Endothelial cell of umbilical vein (primary cell): ENCODE measurements at regions not wholly inside any gene's neighbourhood (a gene's known extent, or its start where the extent isn't known, plus 50 kb on each side); places are given as distances from the start of the nearest gene placed in this dataset.
"Not testable (repeated sequence)": the region's sequence is repeated elsewhere in the genome, so short reads cannot be mapped to it uniquely, and the experiment has no call there.

Experiments used
- BruUV-seq: library from RNA; stranded (reverse); fragments of 400-500 nt; replicated peaks from 2 replicates; lab custom pipeline; 2021; lab: Mats Ljungman, UMichigan
- CTCF ChIA-PET: fragments of 300-600, 350-600 bp; sonication (Branson Sonifier 250); formaldehyde crosslinking; loops from one replicate; lab custom pipeline; 2021; ENCODE audit warnings: antibody characterized with exemption, inconsistent platforms; lab: Charles Lee
- POLR2A ChIA-PET: fragments of 300-600, 350-600 bp; sonication (Branson Sonifier 250); formaldehyde crosslinking; loops from one replicate; lab custom pipeline; 2021; ENCODE audit warnings: antibody characterized with exemption, inconsistent platforms; lab: Charles Lee
- DNase-seq: peaks from one replicate; pipeline ENCODE4 v3.0.0-alpha.2; 2011; ENCODE audit warnings: low read depth, low spot score
- FAIRE-seq: peaks from 2 replicates; lab custom pipeline; 2011; peaks lifted over from hg19 to GRCh38; lab: Jason Lieb, UNC
- H2AFZ ChIP-seq: 2 replicates; pipeline ENCODE4 v1.6.0; 2012; ENCODE audit warnings: low read depth, low read length, control low read depth, inconsistent platforms
- H3K27ac ChIP-seq: 2 replicates; pipeline ENCODE4 v1.5.1; 2011; ENCODE audit warnings: low read depth, mild to moderate bottlenecking, control low read depth, low read length, moderate library complexity; ENCODE audit not compliant: insufficient read depth
- H3K27me3 ChIP-seq, 2 experiments: 2 replicates each; pipeline versions ENCODE4 v1.6.0 to v1.6.1; 2011; ENCODE audit warnings: low read length in 2 of 2, mixed read lengths in 1 of 2; ENCODE audit not compliant: control insufficient read depth in 2 of 2, insufficient read depth in 2 of 2
- H3K36me3 ChIP-seq, 2 experiments: 2 replicates in 1 of 2; 3 replicates in 1 of 2; pipeline ENCODE4 v1.5.1; 2011; ENCODE audit warnings: low read length in 2 of 2, mild to moderate bottlenecking in 1 of 2, moderate library complexity in 1 of 2; ENCODE audit not compliant: control insufficient read depth in 2 of 2, insufficient read depth in 2 of 2; ENCODE audit errors: extremely low read depth in 1 of 2
- H3K4me1 ChIP-seq: 3 replicates; pipeline ENCODE4 v1.5.1; 2011; ENCODE audit warnings: mild to moderate bottlenecking, low read length; ENCODE audit not compliant: control insufficient read depth, insufficient read depth; ENCODE audit errors: extremely low read depth
- H3K4me2 ChIP-seq: 2 replicates; pipeline ENCODE4 v1.6.1; 2011; ENCODE audit warnings: low read length, control low read depth, mixed read lengths; ENCODE audit not compliant: insufficient read depth
- H3K4me3 ChIP-seq, 3 experiments: fragments of 200-600 bp in 1 of 3; sonication (generic), shearing (Covaris generic) in 1 of 3; replicated peaks in 1 of 3; 2 replicates each; pipeline ENCODE4 v1.5.1; 2011 to 2016; ENCODE audit warnings: control low read depth in 3 of 3, low read length in 3 of 3, mild to moderate bottlenecking in 2 of 3, inconsistent platforms in 1 of 3, low read depth in 1 of 3, moderate library complexity in 1 of 3; ENCODE audit not compliant: insufficient read depth in 1 of 3
- H3K79me2 ChIP-seq: 2 replicates; pipeline ENCODE4 v1.6.0; 2012; ENCODE audit warnings: low read length, inconsistent platforms; ENCODE audit not compliant: control insufficient read depth, insufficient read depth
- H3K9ac ChIP-seq: replicated peaks from 2 replicates; pipeline ENCODE3; 2011; ENCODE audit warnings: low read length, control low read depth; ENCODE audit not compliant: insufficient read depth; ENCODE audit errors: extremely low read depth
- H3K9me1 ChIP-seq: replicated peaks from 3 replicates; pipeline ENCODE4 v1.6.0; 2011; ENCODE audit warnings: mild to moderate bottlenecking, low read length; ENCODE audit not compliant: control insufficient read depth, insufficient read depth; ENCODE audit errors: extremely low read depth
- H3K9me3 ChIP-seq: replicated peaks from 2 replicates; pipeline ENCODE4 v1.5.1; 2012; ENCODE audit warnings: low read length, inconsistent platforms; ENCODE audit not compliant: control insufficient read depth, insufficient read depth
- H4K20me1 ChIP-seq: replicated peaks from 2 replicates; pipeline ENCODE3; 2011; ENCODE audit warnings: mild to moderate bottlenecking, low read length; ENCODE audit not compliant: control insufficient read depth, insufficient read depth; ENCODE audit errors: extremely low read depth
- EZH2 ChIP-seq: IDR thresholded peaks from 2 replicates; pipeline ENCODE4 v1.6.1; 2012; ENCODE audit warnings: borderline replicate concordance, low read depth, mild to moderate bottlenecking, moderate library complexity, low read length, inconsistent platforms; ENCODE audit not compliant: severe bottlenecking
- FOS ChIP-seq: IDR thresholded peaks from 2 replicates; pipeline ENCODE4 v1.6.1; 2011; ENCODE audit warnings: mild to moderate bottlenecking, low read length, moderate library complexity, borderline replicate concordance; ENCODE audit not compliant: insufficient read depth
- GATA2 ChIP-seq: IDR thresholded peaks from 2 replicates; pipeline ENCODE4 v1.7.0; 2011; ENCODE audit warnings: low read depth, mild to moderate bottlenecking, moderate library complexity, mixed read lengths, low read length; ENCODE audit not compliant: insufficient read length, insufficient read depth
- JUN ChIP-seq: IDR thresholded peaks from 2 replicates; pipeline ENCODE4 v1.6.1; 2011; ENCODE audit warnings: borderline replicate concordance, low read depth; ENCODE audit not compliant: insufficient read length, insufficient read depth
- MAX ChIP-seq: IDR thresholded peaks from 2 replicates; pipeline ENCODE4 v1.6.1; 2011; ENCODE audit not compliant: insufficient read depth, insufficient read length
- MYC ChIP-seq: IDR thresholded peaks from one replicate; pipeline ENCODE4 v1.6.1; 2011; ENCODE audit warnings: mild to moderate bottlenecking, low read depth, low read length
- POLR2A ChIP-seq: IDR thresholded peaks from 2 replicates; pipeline ENCODE4 v1.6.1; 2012; ENCODE audit warnings: low read depth, mild to moderate bottlenecking, control low read depth, low read length
- POLR2AphosphoS5 ChIP-seq: IDR thresholded peaks from 2 replicates; pipeline ENCODE4 v1.6.1; 2012; ENCODE audit warnings: low read depth, mild to moderate bottlenecking, control low read depth, low read length, moderate library complexity; ENCODE audit not compliant: insufficient read depth
- dilution Hi-C: fragments of 300-500 bp; cut with MboI; formaldehyde crosslinking; loops from one replicate; pipeline ENCODE4 v1.15.0; 2019; ENCODE audit warnings: low sequenced_read_pairs; ENCODE audit not compliant: extremely low pct_ligation_motif_present
- intact Hi-C: fragments of 100-400 bp; cut with micrococcal nuclease; formaldehyde crosslinking; loops from one replicate; pipeline ENCODE4 v1.10.0; 2022
- TF ChIP-seq, protein P1 (sequence below), 2 donors: IDR thresholded peaks; 1 replicate in 1 of 2; 2 replicates in 1 of 2; pipeline ENCODE4 v1.5.1; 2011; ENCODE audit warnings: low read length in 2 of 2, mild to moderate bottlenecking in 2 of 2, moderate library complexity in 2 of 2, control low read depth in 1 of 2, inconsistent platforms in 1 of 2, low read depth in 1 of 2; ENCODE audit not compliant: insufficient read depth in 1 of 2; ENCODE audit errors: extremely low read depth in 1 of 2

- H3K27ac ChIP-seq, result no peak overlapping the region
- DNase-seq, result no peak
- H4K20me1 ChIP-seq, result no peaks in the 10 kb centered on the region
- ChIA-PET CTCF (interaction anchor here (1.0 to 1.3 kb wide), 3 partner anchors 22 to 44 kb away, joined by 3 to 5 read pairs (median 5); no protein-coding TSS in a partner anchor), POLR2A (no interaction called here)
- no peak overlapping the region for H3K4me2 ChIP-seq
- dilution Hi-C loops (no loop called here), intact Hi-C loops (no loop called here)
- H3K27me3 ChIP-seq, result peaks cover 7 to 8% of the 10 kb centered on the region in 2 experiments
- no peaks in the 10 kb centered on the region for H3K9me1 ChIP-seq
- H3K79me2 ChIP-seq, result no peaks in the 10 kb centered on the region
- H3K9ac ChIP-seq, result no peak overlapping the region
- H3K9me3 ChIP-seq, result no peaks in the 10 kb centered on the region
- H3K4me3 ChIP-seq, result no peak overlapping the region
- TF ChIP-seq JUN (no peak), POLR2AphosphoS5 (no peak), MAX (no peak), EZH2 (no peak), MYC (no peak), FOS (no peak), GATA2 (no peak), POLR2A (no peak)
- TF ChIP-seq, protein P1, sequence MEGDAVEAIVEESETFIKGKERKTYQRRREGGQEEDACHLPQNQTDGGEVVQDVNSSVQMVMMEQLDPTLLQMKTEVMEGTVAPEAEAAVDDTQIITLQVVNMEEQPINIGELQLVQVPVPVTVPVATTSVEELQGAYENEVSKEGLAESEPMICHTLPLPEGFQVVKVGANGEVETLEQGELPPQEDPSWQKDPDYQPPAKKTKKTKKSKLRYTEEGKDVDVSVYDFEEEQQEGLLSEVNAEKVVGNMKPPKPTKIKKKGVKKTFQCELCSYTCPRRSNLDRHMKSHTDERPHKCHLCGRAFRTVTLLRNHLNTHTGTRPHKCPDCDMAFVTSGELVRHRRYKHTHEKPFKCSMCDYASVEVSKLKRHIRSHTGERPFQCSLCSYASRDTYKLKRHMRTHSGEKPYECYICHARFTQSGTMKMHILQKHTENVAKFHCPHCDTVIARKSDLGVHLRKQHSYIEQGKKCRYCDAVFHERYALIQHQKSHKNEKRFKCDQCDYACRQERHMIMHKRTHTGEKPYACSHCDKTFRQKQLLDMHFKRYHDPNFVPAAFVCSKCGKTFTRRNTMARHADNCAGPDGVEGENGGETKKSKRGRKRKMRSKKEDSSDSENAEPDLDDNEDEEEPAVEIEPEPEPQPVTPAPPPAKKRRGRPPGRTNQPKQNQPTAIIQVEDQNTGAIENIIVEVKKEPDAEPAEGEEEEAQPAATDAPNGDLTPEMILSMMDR (IDR thresholded peaks at IDR 0.05; ENCODE audit: extremely low read depth in 1 of 2, insufficient read depth in 1 of 2, low read depth in 1 of 2, low read length in 2 of 2), result no peak
- H2AFZ ChIP-seq, result no peak overlapping the region
- peaks cover 3% of the 10 kb centered on the region for H3K4me1 ChIP-seq
- BruUV-seq, result no TSS peak
- no peak for FAIRE-seq
- H3K36me3 ChIP-seq, result no peaks in the 10 kb centered on the region
Observed at GRCh38 chr7:142434666-142435167, 176.9 kb upstream of the PRSS58 start.

DNA sequence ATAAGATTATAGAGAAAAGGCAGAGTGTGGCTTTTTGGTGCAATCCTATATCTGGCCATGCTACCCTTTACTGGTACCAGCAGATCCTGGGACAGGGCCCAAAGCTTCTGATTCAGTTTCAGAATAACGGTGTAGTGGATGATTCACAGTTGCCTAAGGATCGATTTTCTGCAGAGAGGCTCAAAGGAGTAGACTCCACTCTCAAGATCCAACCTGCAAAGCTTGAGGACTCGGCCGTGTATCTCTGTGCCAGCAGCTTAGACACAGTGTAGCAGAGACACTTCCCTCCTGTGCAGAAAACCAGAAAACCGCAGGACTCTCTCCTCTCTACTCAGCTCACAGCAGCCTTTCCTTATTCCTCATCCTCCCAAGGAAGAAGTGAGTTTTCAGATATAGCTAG lies 176.3 kb upstream of the PRSS58 start:
- H4K20me1 ChIP-seq, H3K9ac ChIP-seq, intact Hi-C loops, H2AFZ ChIP-seq, H3K9me1 ChIP-seq, dilution Hi-C loops, H3K4me1 ChIP-seq, H3K4me2 ChIP-seq, H3K27me3 ChIP-seq, DNase-seq, BruUV-seq, H3K9me3 ChIP-seq, H3K79me2 ChIP-seq, H3K27ac ChIP-seq, H3K4me3 ChIP-seq, POLR2A ChIA-PET, H3K36me3 ChIP-seq: not testable (repeated sequence)
- FAIRE-seq, result peak; percentile 55
- CTCF ChIA-PET, result interaction anchor here (1.0 to 1.2 kb wide), 2 partner anchors 28 to 44 kb away, joined by 3 to 5 read pairs; no protein-coding TSS in a partner anchor
